HFFc6 (cell line): ENCODE measurements at regions not wholly inside any gene's neighbourhood (a gene's known extent, or its start where the extent isn't known, plus 50 kb on each side); places are given as distances from the start of the nearest gene placed in this dataset.

Experiments used
- DNase-seq: peaks from one replicate; pipeline ENCODE4 v3.0.0-alpha.2; 2018
- H3K27ac Mint-ChIP-seq: 2 replicates; pipeline ENCODE4 v1.8.0; 2020; ENCODE audit warnings: mild to moderate bottlenecking, mixed read lengths
- H3K27me3 Mint-ChIP-seq: 2 replicates; pipeline ENCODE4 v1.8.0; 2021; ENCODE audit warnings: mild to moderate bottlenecking, moderate library complexity, mixed read lengths; ENCODE audit not compliant: insufficient read depth
- H3K36me3 Mint-ChIP-seq: 2 replicates; pipeline ENCODE4 v1.8.0; 2021; ENCODE audit warnings: low read depth, mixed read lengths
- H3K4me1 Mint-ChIP-seq: 2 replicates; pipeline ENCODE4 v1.8.0; 2020; ENCODE audit warnings: low read depth, mixed read lengths
- H3K4me3 Mint-ChIP-seq: 2 replicates; pipeline ENCODE4 v1.8.0; 2020; ENCODE audit warnings: mild to moderate bottlenecking, moderate library complexity, mixed read lengths
- H3K9me3 Mint-ChIP-seq: 2 replicates; pipeline ENCODE4 v1.8.0; 2020; ENCODE audit warnings: mild to moderate bottlenecking, mixed read lengths
- CTCF ChIP-seq: fragments of 200-600 bp; sonication (generic); IDR thresholded peaks from 2 replicates; pipeline ENCODE4 v1.5.0; 2021; ENCODE audit warnings: antibody characterized with exemption, mild to moderate bottlenecking

GRCh38 chr14:44639781-44640385 is 132.8 kb upstream of the FSCB start:
- H3K4me3 Mint-ChIP-seq, result no peak overlapping the region
- no peaks in the 10 kb centered on the region for H3K36me3 Mint-ChIP-seq
- no peak for TF ChIP-seq CTCF
- H3K4me1 Mint-ChIP-seq, result no peaks in the 10 kb centered on the region
- H3K9me3 Mint-ChIP-seq, result peaks cover 5% of the 10 kb centered on the region
- no peak overlapping the region for H3K27ac Mint-ChIP-seq
- no peak for DNase-seq
- H3K27me3 Mint-ChIP-seq, result no peaks in the 10 kb centered on the region

- H3K4me3 Mint-ChIP-seq, result no peak overlapping the region
- no peaks in the 10 kb centered on the region for H3K36me3 Mint-ChIP-seq
- H3K27me3 Mint-ChIP-seq, result no peaks in the 10 kb centered on the region
- DNase-seq, result no peak
- H3K9me3 Mint-ChIP-seq, result peaks cover 27% of the 10 kb centered on the region
- no peak overlapping the region for H3K27ac Mint-ChIP-seq
- TF ChIP-seq CTCF, result no peak
- no peaks in the 10 kb centered on the region for H3K4me1 Mint-ChIP-seq
Measured at GRCh38 chr14:44634692-44635091, 127.6 kb upstream of the FSCB start.

GRCh38 chr14:44626423-44626822 is 119.3 kb upstream of the FSCB start:
- no peaks in the 10 kb centered on the region; the same call in 1 of the 2 replicates for H3K36me3 Mint-ChIP-seq

GRCh38 chr14:44625098-44625497 is 118.0 kb upstream of the FSCB start:
- H3K4me1 Mint-ChIP-seq, result no peaks in the 10 kb centered on the region
- DNase-seq, result no peak
- H3K27ac Mint-ChIP-seq, result no peak overlapping the region
- peaks cover 59% of the 10 kb centered on the region for H3K9me3 Mint-ChIP-seq
- no peaks in the 10 kb centered on the region for H3K27me3 Mint-ChIP-seq
- no peak overlapping the region for H3K4me3 Mint-ChIP-seq
- TF ChIP-seq CTCF, result no peak
- no peaks in the 10 kb centered on the region; the same call in 1 of the 2 replicates for H3K36me3 Mint-ChIP-seq

More at GRCh38 chr14:44626423-44626822, 119.3 kb upstream of the FSCB start:
- Mint-ChIP-seq H3K4me1 (no peaks in the 10 kb centered on the region), H3K4me3 (no peak overlapping the region), H3K27me3 (no peaks in the 10 kb centered on the region), H3K27ac (no peak overlapping the region), H3K9me3 (peaks cover 49% of the 10 kb centered on the region)
- DNase-seq, result no peak
- TF ChIP-seq CTCF, result no peak

- Mint-ChIP-seq H3K27ac (no peak overlapping the region), H3K9me3 (peaks cover 42% of the 10 kb centered on the region), H3K27me3 (no peaks in the 10 kb centered on the region), H3K4me3 (no peak overlapping the region), H3K4me1 (no peaks in the 10 kb centered on the region), H3K36me3 (no peaks in the 10 kb centered on the region)
- TF ChIP-seq CTCF, result no peak
- DNase-seq, result no peak
Measured at GRCh38 chr14:44620121-44621019, 113.3 kb upstream of the FSCB start.
